Ishikawa (cell line): ENCODE measurements at regions not wholly inside any gene's neighbourhood (a gene's known extent, or its start where the extent isn't known, plus 50 kb on each side); places are given as distances from the start of the nearest gene placed in this dataset.

Experiments used
- EGR1 ChIP-seq: IDR thresholded peaks from 2 replicates; pipeline ENCODE4 v1.6.1; 2012
- RAD21 ChIP-seq: IDR thresholded peaks from 2 replicates; pipeline ENCODE4 v1.6.1; 2012; ENCODE audit warnings: low read depth
- TEAD4 ChIP-seq: IDR thresholded peaks from 2 replicates; pipeline ENCODE4 v1.6.1; 2012
- TF ChIP-seq, protein P1 (sequence below): IDR thresholded peaks from 2 replicates; pipeline ENCODE4 v1.6.1; 2012

- TF ChIP-seq RAD21 (no peak), EGR1 (no peak), TEAD4 (no peak)
- TF ChIP-seq, protein P1, sequence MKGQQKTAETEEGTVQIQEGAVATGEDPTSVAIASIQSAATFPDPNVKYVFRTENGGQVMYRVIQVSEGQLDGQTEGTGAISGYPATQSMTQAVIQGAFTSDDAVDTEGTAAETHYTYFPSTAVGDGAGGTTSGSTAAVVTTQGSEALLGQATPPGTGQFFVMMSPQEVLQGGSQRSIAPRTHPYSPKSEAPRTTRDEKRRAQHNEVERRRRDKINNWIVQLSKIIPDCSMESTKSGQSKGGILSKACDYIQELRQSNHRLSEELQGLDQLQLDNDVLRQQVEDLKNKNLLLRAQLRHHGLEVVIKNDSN, result no peak
Measured at GRCh38 chr10:124159153-124159552, 65.8 kb upstream of the CHST15 start.
